ENCODE measurements at regions not wholly inside any gene's neighbourhood (a gene's known extent, or its start where the extent isn't known, plus 50 kb on each side); places are given as distances from the start of the nearest gene placed in this dataset.

GRCh38 chr18:77677536-77677935, 427.9 kb downstream of the GALR1 start:
- H3K27ac Mint-ChIP-seq: no peak overlapping the region
- Histone ChIP-seq H2AFZ (ENCODE audit: insufficient read depth, low read depth, low read length, poor library complexity, severe bottlenecking) (no peak overlapping the region), H3K27ac (ENCODE audit: low read depth in 1 of 2, low read length in 2 of 2) (no peak overlapping the region), H3K36me3 (replicated peaks in 1 of 2; ENCODE audit: control insufficient read depth in 1 of 2, insufficient read depth in 2 of 2, low read length in 2 of 2) (no peaks in the 10 kb centered on the region), H3K9ac (ENCODE audit: insufficient read depth, low read length, poor library complexity, severe bottlenecking) (no peak overlapping the region), H3K4me3 (replicated peaks in 1 of 3; ENCODE audit: low read depth in 2 of 3, low read length in 3 of 3) (no peak overlapping the region), H3K4me1 (ENCODE audit: control insufficient read depth in 1 of 2, insufficient read depth in 2 of 2, low read length in 2 of 2) (no peaks in the 10 kb centered on the region), H3K4me2 (replicated peaks; ENCODE audit: extremely low read depth, low read length, poor library complexity, severe bottlenecking) (no peak overlapping the region), H3K27me3 (ENCODE audit: control insufficient read depth in 2 of 2, insufficient read depth in 2 of 2, low read length in 2 of 2) (no peaks in the 10 kb centered on the region), H4K20me1 (ENCODE audit: insufficient read depth, low read length) (no peaks in the 10 kb centered on the region), H3K79me2 (ENCODE audit: insufficient read depth, low read length) (no peaks in the 10 kb centered on the region), H3K9me3 (replicated peaks in 1 of 2; ENCODE audit: control insufficient read depth in 1 of 2, insufficient read depth in 1 of 2, low read length in 2 of 2) (no peaks in the 10 kb centered on the region)
- H3K4me3 Mint-ChIP-seq: no peak overlapping the region
- peaks cover 0 to 2% (median 0%) of the 10 kb centered on the region in 7 donors for H3K9me3 Mint-ChIP-seq
- no peaks in the 10 kb centered on the region for H3K36me3 Mint-ChIP-seq
- no peak for DNase-seq
- H3K4me1 Mint-ChIP-seq: no peaks in the 10 kb centered on the region
- TF ChIP-seq, protein P1, sequence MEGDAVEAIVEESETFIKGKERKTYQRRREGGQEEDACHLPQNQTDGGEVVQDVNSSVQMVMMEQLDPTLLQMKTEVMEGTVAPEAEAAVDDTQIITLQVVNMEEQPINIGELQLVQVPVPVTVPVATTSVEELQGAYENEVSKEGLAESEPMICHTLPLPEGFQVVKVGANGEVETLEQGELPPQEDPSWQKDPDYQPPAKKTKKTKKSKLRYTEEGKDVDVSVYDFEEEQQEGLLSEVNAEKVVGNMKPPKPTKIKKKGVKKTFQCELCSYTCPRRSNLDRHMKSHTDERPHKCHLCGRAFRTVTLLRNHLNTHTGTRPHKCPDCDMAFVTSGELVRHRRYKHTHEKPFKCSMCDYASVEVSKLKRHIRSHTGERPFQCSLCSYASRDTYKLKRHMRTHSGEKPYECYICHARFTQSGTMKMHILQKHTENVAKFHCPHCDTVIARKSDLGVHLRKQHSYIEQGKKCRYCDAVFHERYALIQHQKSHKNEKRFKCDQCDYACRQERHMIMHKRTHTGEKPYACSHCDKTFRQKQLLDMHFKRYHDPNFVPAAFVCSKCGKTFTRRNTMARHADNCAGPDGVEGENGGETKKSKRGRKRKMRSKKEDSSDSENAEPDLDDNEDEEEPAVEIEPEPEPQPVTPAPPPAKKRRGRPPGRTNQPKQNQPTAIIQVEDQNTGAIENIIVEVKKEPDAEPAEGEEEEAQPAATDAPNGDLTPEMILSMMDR (IDR thresholded peaks at IDR 0.05): no peak
- WGBS (ENCODE audit: insufficient coverage): 94% methylated on average over 5 of the region's 6 CpGs
- intact Hi-C loops (cut with micrococcal nuclease): no loop called here
- H3K27me3 Mint-ChIP-seq (ENCODE audit: low read depth in 3 of 3): peaks cover 0 to 5% (median 4%) of the 10 kb centered on the region in 3 donors

DNA sequence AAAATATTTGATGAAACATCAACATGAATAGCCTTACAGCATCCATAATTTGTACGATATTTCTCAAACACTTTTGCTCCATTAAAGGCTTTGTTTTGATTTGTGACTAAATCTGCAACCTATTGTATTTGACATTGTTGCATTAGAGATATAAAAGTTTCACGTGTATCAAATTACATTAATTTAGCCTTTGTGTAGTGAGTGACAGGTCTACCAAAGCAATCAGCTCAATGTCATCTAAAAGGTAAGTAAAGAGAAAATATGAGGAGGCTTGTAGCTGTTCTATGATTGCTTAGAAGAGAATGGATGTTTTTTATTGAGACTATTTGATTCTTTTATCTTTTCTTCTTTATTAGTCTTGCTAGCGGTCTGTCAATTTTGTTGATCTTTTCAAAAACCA, 430.2 kb downstream of the GALR1 start:
- WGBS (ENCODE audit: insufficient coverage): no CpG with 5 or more reads among the region's 3 CpGs
- no peaks in the 10 kb centered on the region for H3K9me3 ChIP-seq (replicated peaks in 1 of 2; ENCODE audit: control insufficient read depth in 1 of 2, insufficient read depth in 1 of 2, low read length in 2 of 2)
- H3K27ac ChIP-seq (ENCODE audit: low read depth in 1 of 2, low read length in 2 of 2): no peak overlapping the region
- H3K27me3 ChIP-seq (ENCODE audit: control insufficient read depth in 2 of 2, insufficient read depth in 2 of 2, low read length in 2 of 2): no peaks in the 10 kb centered on the region
- H4K20me1 ChIP-seq (ENCODE audit: insufficient read depth, low read length): no peaks in the 10 kb centered on the region
- intact Hi-C loops (cut with micrococcal nuclease): no loop called here
- Mint-ChIP-seq H3K4me1 (no peaks in the 10 kb centered on the region), H3K9me3 (peaks cover 0 to 4% (median 0%) of the 10 kb centered on the region in 7 donors), H3K27ac (no peak overlapping the region), H3K4me3 (no peak overlapping the region), H3K36me3 (no peaks in the 10 kb centered on the region), H3K27me3 (ENCODE audit: low read depth in 3 of 3) (peaks cover 0 to 4% (median 4%) of the 10 kb centered on the region in 3 donors)
- H2AFZ ChIP-seq (ENCODE audit: insufficient read depth, low read depth, low read length, poor library complexity, severe bottlenecking): no peak overlapping the region
- H3K36me3 ChIP-seq (replicated peaks in 1 of 2; ENCODE audit: control insufficient read depth in 1 of 2, insufficient read depth in 2 of 2, low read length in 2 of 2): no peaks in the 10 kb centered on the region
- no peak overlapping the region for H3K9ac ChIP-seq (ENCODE audit: insufficient read depth, low read length, poor library complexity, severe bottlenecking)
- TF ChIP-seq, protein P1 (IDR thresholded peaks at IDR 0.05): no peak
- H3K79me2 ChIP-seq (ENCODE audit: insufficient read depth, low read length): no peaks in the 10 kb centered on the region
- no peak overlapping the region for H3K4me3 ChIP-seq (replicated peaks in 1 of 3; ENCODE audit: low read depth in 2 of 3, low read length in 3 of 3)
- DNase-seq: no peak
- no peaks in the 10 kb centered on the region for H3K4me1 ChIP-seq (ENCODE audit: control insufficient read depth in 1 of 2, insufficient read depth in 2 of 2, low read length in 2 of 2)
- no peak overlapping the region for H3K4me2 ChIP-seq (replicated peaks; ENCODE audit: extremely low read depth, low read length, poor library complexity, severe bottlenecking)
